HCT116 (cell line): ENCODE measurements at regions not wholly inside any gene's neighbourhood (a gene's known extent, or its start where the extent isn't known, plus 50 kb on each side); places are given as distances from the start of the nearest gene placed in this dataset.
A peak's percentile ranks its signal among the peaks of the same experiment; 100 is the strongest.

Source experiments
- ATAC-seq: fragments of 200-7000 bp; cut with Tn5 transposase; 2 replicates; pipeline ENCODE4 v1.9.1; 2020; ENCODE audit warnings: mild to moderate bottlenecking, moderate library complexity
- BruUV-seq: library from RNA; stranded (reverse); fragments of 400-500 nt; replicated peaks from 2 replicates; lab custom pipeline; 2021; lab: Mats Ljungman, UMichigan
- CTCF ChIA-PET: fragments of 300-600 bp; sonication (Branson Sonifier 250); formaldehyde crosslinking; loops from one replicate; lab custom pipeline; 2021; ENCODE audit warnings: antibody characterized with exemption; lab: Charles Lee
- POLR2A ChIA-PET: fragments of 300-600, 350-600 bp; sonication (Branson Sonifier 250); formaldehyde crosslinking; loops from one replicate; lab custom pipeline; 2021; ENCODE audit warnings: antibody characterized with exemption; lab: Charles Lee
- RAD21 ChIA-PET, 2 experiments: fragments of 300-600 bp; sonication (Branson Sonifier 250); formaldehyde crosslinking; loops; one replicate each; lab custom pipeline; 2023; ENCODE audit warnings: low total read pairs in 2 of 2; ENCODE audit not compliant: uncharacterized antibody in 2 of 2, unreplicated experiment in 2 of 2, low non-redundant PET in 1 of 2; lab: Charles Lee
- DNase-seq: peaks from one replicate; pipeline ENCODE4 v3.0.0-alpha.2; 2010; ENCODE audit warnings: low read depth, low spot score
- H2AFZ ChIP-seq: fragments of 200-600 bp; shearing (Covaris generic), sonication (generic); 2 replicates; pipeline ENCODE4 v1.6.1; 2017; ENCODE audit warnings: low read depth, mixed run types, mixed read lengths, antibody characterized with exemption, low read length; ENCODE audit not compliant: poor library complexity, severe bottlenecking
- H3K27ac ChIP-seq: 2 replicates; pipeline ENCODE4 v1.5.1; 2012; ENCODE audit warnings: low read depth, low read length
- H3K27me3 ChIP-seq: fragments of 200-600 bp; sonication (generic); 2 replicates; pipeline ENCODE4 v1.6.1; 2016; ENCODE audit warnings: mixed run types, low read length, mixed read lengths; ENCODE audit not compliant: insufficient read depth
- H3K36me3 ChIP-seq, 2 experiments: fragments of 200-500 bp in 1 of 2; fragments of 200-600 bp in 1 of 2; sonication (Bioruptor generic) in 1 of 2; sonication (generic) in 1 of 2; 2 replicates each; pipeline versions ENCODE4 v1.5.1 to v1.6.1; 2014 to 2016; ENCODE audit warnings: low read length in 2 of 2, inconsistent platforms in 1 of 2, mixed read lengths in 1 of 2, mixed run types in 1 of 2; ENCODE audit not compliant: insufficient read depth in 2 of 2, control insufficient read depth in 1 of 2
- H3K4me1 ChIP-seq, 2 experiments: fragments of 200-600 bp in 1 of 2; sonication (generic) in 1 of 2; 2 replicates each; pipeline versions ENCODE4 v1.5.1 to v1.6.1; 2012 to 2017; ENCODE audit warnings: low read length in 2 of 2, inconsistent platforms in 1 of 2, mild to moderate bottlenecking in 1 of 2, mixed read lengths in 1 of 2, mixed run types in 1 of 2, moderate library complexity in 1 of 2; ENCODE audit not compliant: insufficient read depth in 2 of 2, control insufficient read depth in 1 of 2
- H3K4me2 ChIP-seq: fragments of 200-600 bp; sonication (generic); 2 replicates; pipeline ENCODE4 v1.6.1; 2017; ENCODE audit warnings: mixed run types, low read length, mixed read lengths
- H3K4me3 ChIP-seq, 2 experiments: fragments of 200-600 bp in 1 of 2; sonication (generic) in 1 of 2; replicated peaks in 1 of 2; 2 replicates each; pipeline ENCODE4 v1.5.1; 2011 to 2016; ENCODE audit warnings: low read length in 2 of 2, control low read depth in 1 of 2, low read depth in 1 of 2, mild to moderate bottlenecking in 1 of 2, mixed read lengths in 1 of 2, mixed run types in 1 of 2
- H3K79me2 ChIP-seq: fragments of 200-600 bp; sonication (generic); 2 replicates; pipeline ENCODE4 v1.6.1; 2017; ENCODE audit warnings: mild to moderate bottlenecking, mixed run types, low read length, moderate library complexity, mixed read lengths; ENCODE audit not compliant: insufficient read depth
- H3K9ac ChIP-seq: fragments of 200-600 bp; sonication (generic); 2 replicates; pipeline ENCODE4 v1.6.1; 2016; ENCODE audit warnings: low read length, mixed read lengths
- H3K9me2 ChIP-seq: fragments of 200-600 bp; sonication (generic), shearing (Covaris generic); 2 replicates; pipeline ENCODE4 v1.6.1; 2017; ENCODE audit warnings: mixed run types, mild to moderate bottlenecking, moderate library complexity; ENCODE audit not compliant: insufficient read depth
- H3K9me3 ChIP-seq, 2 experiments: fragments of 200-500 bp in 1 of 2; fragments of 200-600 bp in 1 of 2; sonication (Bioruptor generic) in 1 of 2; sonication (generic) in 1 of 2; 2 replicates each; pipeline ENCODE4 v1.6.1; 2014 to 2017; ENCODE audit warnings: low read length in 2 of 2, mixed read lengths in 2 of 2, inconsistent platforms in 1 of 2, low read depth in 1 of 2, mild to moderate bottlenecking in 1 of 2, mixed run types in 1 of 2, moderate library complexity in 1 of 2; ENCODE audit not compliant: control insufficient read depth in 1 of 2, insufficient read depth in 1 of 2
- H4K20me1 ChIP-seq: fragments of 200-600 bp; sonication (generic), shearing (Covaris generic); 2 replicates; pipeline ENCODE4 v1.6.1; 2017; ENCODE audit warnings: mixed run types, mild to moderate bottlenecking, moderate library complexity; ENCODE audit not compliant: insufficient read depth
- CBX3 ChIP-seq: IDR thresholded peaks from 2 replicates; pipeline ENCODE4 v1.6.1; 2012; ENCODE audit warnings: low read depth
- CTCF ChIP-seq, 3 experiments: fragments of 200-600 bp in 1 of 3; sonication (generic) in 1 of 3; IDR thresholded peaks in 2 of 3; conservative IDR thresholded peaks in 1 of 3; 2 replicates each; pipeline ENCODE4 v1.5.1; 2012 to 2017; ENCODE audit warnings: low read depth in 2 of 3, low read length in 2 of 3, antibody characterized with exemption in 1 of 3, borderline replicate concordance in 1 of 3, control low read depth in 1 of 3, mild to moderate bottlenecking in 1 of 3, mixed read lengths in 1 of 3, mixed run types in 1 of 3, moderate library complexity in 1 of 3; ENCODE audit not compliant: insufficient read depth in 1 of 3
- FOSL1 ChIP-seq: IDR thresholded peaks from 2 replicates; pipeline ENCODE4 v1.6.1; 2012; ENCODE audit warnings: low read depth
- JUND ChIP-seq: IDR thresholded peaks from 2 replicates; pipeline ENCODE4 v1.6.1; 2012
- MAX ChIP-seq: IDR thresholded peaks from 2 replicates; pipeline ENCODE4 v1.6.1; 2012
- POLR2AphosphoS5 ChIP-seq: IDR thresholded peaks from 2 replicates; pipeline ENCODE4 v1.6.1; 2011; ENCODE audit warnings: mild to moderate bottlenecking, low read depth, low read length, moderate library complexity
- RAD21 ChIP-seq: IDR thresholded peaks from 2 replicates; pipeline ENCODE4 v1.6.1; 2012; ENCODE audit warnings: low read depth, mild to moderate bottlenecking
- REST ChIP-seq: IDR thresholded peaks from 2 replicates; pipeline ENCODE4 v1.6.1; 2012; ENCODE audit warnings: low read depth
- TCF7L2 ChIP-seq: IDR thresholded peaks from 2 replicates; pipeline ENCODE4 v1.7.0; 2011; ENCODE audit warnings: borderline replicate concordance, inconsistent platforms; ENCODE audit not compliant: insufficient read depth, insufficient read length; ENCODE audit errors: extremely low read depth
- intact Hi-C: fragments of 100-400 bp; cut with micrococcal nuclease; formaldehyde crosslinking; loops from 2 replicates; pipeline ENCODE4 v1.10.0; 2022

GRCh38 chr5:136769900-136770684 is 404.7 kb upstream of the TRPC7 start (continued):
- peak; percentile 79 for TF ChIP-seq RAD21
- no peak for TF ChIP-seq TCF7L2
- no peak for TF ChIP-seq FOSL1
- no peak for TF ChIP-seq MAX
- no peak for TF ChIP-seq POLR2AphosphoS5

- H3K9me3 ChIP-seq: no peaks in the 10 kb centered on the region
- no peaks in the 10 kb centered on the region for H4K20me1 ChIP-seq
- H3K9me2 ChIP-seq: no peaks in the 10 kb centered on the region
- H3K4me2 ChIP-seq: no peak overlapping the region
- H3K4me1 ChIP-seq: no peaks in the 10 kb centered on the region
- H3K79me2 ChIP-seq: no peaks in the 10 kb centered on the region
- H3K36me3 ChIP-seq: no peaks in the 10 kb centered on the region
- no peak overlapping the region for H3K4me3 ChIP-seq
- H3K27me3 ChIP-seq: peaks cover 14% of the 10 kb centered on the region; the same call in 1 of the 2 replicates
- DNase-seq (no peak), ATAC-seq (no peak)
- H3K27ac ChIP-seq: no peak overlapping the region
- ChIA-PET CTCF (interaction anchor here (1.5 to 2.1 kb wide), 2 partner anchors 404 to 519 kb away, joined by 6 to 16 read pairs; partner anchors contain the start of gene TRPC7), POLR2A (no interaction called here), RAD21 (no interaction called here)
- no peak overlapping the region for H2AFZ ChIP-seq
- BruUV-seq: no TSS peak
- TF ChIP-seq CBX3 (no peak), CTCF (IDR thresholded peaks at IDR 0.05 in 2 of 3, conservative IDR thresholded peaks at IDR 0.05 in 1 of 3; ENCODE audit: borderline replicate concordance in 1 of 3, insufficient read depth in 1 of 3, low read depth in 2 of 3, low read length in 2 of 3) (no peak), REST (no peak), JUND (no peak)
- H3K9ac ChIP-seq: no peak overlapping the region
- intact Hi-C loops: no loop called here
Measured at GRCh38 chr5:136769093-136769492, 403.7 kb upstream of the TRPC7 start.
